ENCODE measurements at regions not wholly inside any gene's neighbourhood (a gene's known extent, or its start where the extent isn't known, plus 50 kb on each side); places are given as distances from the start of the nearest gene placed in this dataset.

DNA sequence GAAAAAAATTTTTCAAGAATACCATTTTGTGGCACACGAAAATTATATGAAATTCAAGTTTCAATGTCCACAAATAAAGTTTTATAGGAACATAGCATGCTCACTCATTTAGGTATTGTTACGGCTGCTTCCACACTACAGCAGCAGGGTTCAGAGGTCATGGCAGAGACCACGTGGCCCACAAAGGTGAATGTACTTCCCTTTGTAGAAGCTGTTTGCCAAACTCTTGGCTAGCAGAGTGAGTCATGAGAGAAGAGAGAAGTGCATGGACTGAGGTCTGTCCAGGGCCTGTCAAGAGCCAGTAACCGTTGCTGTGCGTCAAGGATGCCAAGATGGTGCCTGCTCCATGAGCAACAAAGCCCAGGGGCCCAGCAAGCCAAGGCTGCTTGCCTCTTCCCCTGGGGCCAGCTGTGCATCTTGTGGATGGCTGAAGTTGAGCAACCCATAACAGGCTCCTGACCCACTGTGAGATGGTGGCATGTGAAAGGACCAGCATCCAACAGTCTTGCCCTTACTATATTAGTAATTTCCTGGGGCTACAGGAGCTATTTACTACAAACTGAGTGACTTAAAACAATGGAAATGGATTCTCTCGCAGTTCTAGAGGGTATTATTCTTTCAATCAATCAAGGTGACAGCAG lies 64.8 kb upstream of the ATP5PO start:
- H3K23me2 ChIP-seq (ENCODE audit: insufficient read length, low read depth, low read length, poor library complexity, severe bottlenecking), result no peaks in the 10 kb centered on the region
- H2BK15ac ChIP-seq (ENCODE audit: low read depth, low read length), result no peak overlapping the region
- no peak overlapping the region for H3K56ac ChIP-seq (ENCODE audit: insufficient read length, low read depth, low read length)
- Mint-ChIP-seq H3K9me3 (peaks cover 0 to 3% of the 10 kb centered on the region in 2 experiments; a peak in 2 of 5 replicates), H3K4me3 (no peak overlapping the region), H3K27ac (no peak overlapping the region), H3K27me3 (ENCODE audit: low read depth) (peaks cover 2% of the 10 kb centered on the region), H3K36me3 (ENCODE audit: insufficient read depth in 1 of 3, low read depth in 3 of 3) (no peaks in the 10 kb centered on the region), H3K4me1 (peaks cover 16 to 24% of the 10 kb centered on the region in 2 experiments)
- TF ChIP-seq, protein P1, sequence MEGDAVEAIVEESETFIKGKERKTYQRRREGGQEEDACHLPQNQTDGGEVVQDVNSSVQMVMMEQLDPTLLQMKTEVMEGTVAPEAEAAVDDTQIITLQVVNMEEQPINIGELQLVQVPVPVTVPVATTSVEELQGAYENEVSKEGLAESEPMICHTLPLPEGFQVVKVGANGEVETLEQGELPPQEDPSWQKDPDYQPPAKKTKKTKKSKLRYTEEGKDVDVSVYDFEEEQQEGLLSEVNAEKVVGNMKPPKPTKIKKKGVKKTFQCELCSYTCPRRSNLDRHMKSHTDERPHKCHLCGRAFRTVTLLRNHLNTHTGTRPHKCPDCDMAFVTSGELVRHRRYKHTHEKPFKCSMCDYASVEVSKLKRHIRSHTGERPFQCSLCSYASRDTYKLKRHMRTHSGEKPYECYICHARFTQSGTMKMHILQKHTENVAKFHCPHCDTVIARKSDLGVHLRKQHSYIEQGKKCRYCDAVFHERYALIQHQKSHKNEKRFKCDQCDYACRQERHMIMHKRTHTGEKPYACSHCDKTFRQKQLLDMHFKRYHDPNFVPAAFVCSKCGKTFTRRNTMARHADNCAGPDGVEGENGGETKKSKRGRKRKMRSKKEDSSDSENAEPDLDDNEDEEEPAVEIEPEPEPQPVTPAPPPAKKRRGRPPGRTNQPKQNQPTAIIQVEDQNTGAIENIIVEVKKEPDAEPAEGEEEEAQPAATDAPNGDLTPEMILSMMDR (conservative IDR thresholded peaks at IDR 0.05), result no peak
- no peak overlapping the region for H2BK12ac ChIP-seq (ENCODE audit: insufficient read length, low read depth, low read length)
- no peak overlapping the region for H3K18ac ChIP-seq (ENCODE audit: insufficient read length, low read depth, low read length)
- no peak for DNase-seq
- no peak overlapping the region for H4K8ac ChIP-seq (replicated peaks; ENCODE audit: insufficient read length, low read depth, low read length)
- H4K91ac ChIP-seq (ENCODE audit: insufficient read length, low read depth, low read length), result no peak overlapping the region
- H4K20me1 ChIP-seq (ENCODE audit: control insufficient read depth, insufficient read depth, insufficient read length), result no peaks in the 10 kb centered on the region
- H3K4me1 ChIP-seq (ENCODE audit: insufficient read depth, low read length), result peaks cover 5% of the 10 kb centered on the region; the same call in 1 of the 2 replicates
- H3K4me2 ChIP-seq (ENCODE audit: insufficient read depth, insufficient read length, low read length), result no peak overlapping the region
- no peak overlapping the region for H2AFZ ChIP-seq (ENCODE audit: low read length)
- no peak overlapping the region for H3K23ac ChIP-seq (ENCODE audit: insufficient read length, low read depth, low read length)
- H3T11ph ChIP-seq (ENCODE audit: low read length), result no peak overlapping the region
- H4K5ac ChIP-seq (ENCODE audit: insufficient read length, low read depth, low read length), result no peak overlapping the region
- no peak overlapping the region for H2BK120ac ChIP-seq (ENCODE audit: low read depth, low read length, poor library complexity, severe bottlenecking)
- H2BK5ac ChIP-seq (ENCODE audit: insufficient read length, low read length), result no peak overlapping the region
- H3K27me3 ChIP-seq (ENCODE audit: insufficient read depth, low read length), result no peaks in the 10 kb centered on the region
- WGBS (ENCODE audit: extremely low coverage, insufficient read length, low lambda C conversion rate), result no CpG with 5 or more reads among the region's 6 CpGs
- H3K9me3 ChIP-seq (ENCODE audit: control insufficient read depth, low read depth, low read length), result no peaks in the 10 kb centered on the region
- H3K14ac ChIP-seq (ENCODE audit: insufficient read depth, low read length), result no peak overlapping the region
- no peak overlapping the region for H3K27ac ChIP-seq (ENCODE audit: insufficient read length, low read depth, low read length)
- no peak overlapping the region for H2AK5ac ChIP-seq (ENCODE audit: insufficient read length, low read length)
- no peaks in the 10 kb centered on the region for H3K79me2 ChIP-seq (ENCODE audit: insufficient read depth, low read length)
- no peak overlapping the region for H3K4ac ChIP-seq (ENCODE audit: low read depth, low read length)
- no peak overlapping the region for H2BK20ac ChIP-seq (ENCODE audit: low read depth, low read length, poor library complexity, severe bottlenecking)
- H3K9ac ChIP-seq (ENCODE audit: extremely low read depth, insufficient read length, low read length), result no peak overlapping the region
- H3K79me1 ChIP-seq (ENCODE audit: insufficient read depth, low read depth, low read length, poor library complexity, severe bottlenecking), result no peaks in the 10 kb centered on the region
